Middle frontal gyrus (tissue), 1 donor: ENCODE measurements at regions not wholly inside any gene's neighbourhood (a gene's known extent, or its start where the extent isn't known, plus 50 kb on each side); places are given as distances from the start of the nearest gene placed in this dataset.

Experiments used
- DNase-seq: peaks from one replicate; pipeline ENCODE4 v3.0.0-alpha.2; 2015; ENCODE audit warnings: low spot score; ENCODE audit errors: extremely low spot score

DNA sequence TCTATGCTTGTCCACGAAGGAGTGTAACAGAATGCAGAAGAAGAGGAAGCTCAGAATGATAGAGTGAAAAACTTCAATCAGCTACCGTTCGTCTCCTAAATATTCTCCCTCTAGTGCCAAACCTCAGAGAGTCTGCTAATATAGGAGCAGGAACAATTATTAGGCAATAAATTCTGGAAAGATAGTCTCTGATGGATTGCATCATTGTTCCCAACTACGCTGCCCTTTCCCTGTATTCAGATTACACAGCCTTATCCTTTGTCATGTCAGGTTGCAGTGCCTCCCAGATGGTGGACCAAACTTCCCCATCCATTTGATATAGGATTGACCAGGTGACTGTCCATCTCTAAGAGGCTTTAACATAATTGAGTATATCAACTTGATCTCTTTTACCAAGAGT is 811.5 kb upstream of the CHAC2 start:
- no peak for DNase-seq

DNA sequence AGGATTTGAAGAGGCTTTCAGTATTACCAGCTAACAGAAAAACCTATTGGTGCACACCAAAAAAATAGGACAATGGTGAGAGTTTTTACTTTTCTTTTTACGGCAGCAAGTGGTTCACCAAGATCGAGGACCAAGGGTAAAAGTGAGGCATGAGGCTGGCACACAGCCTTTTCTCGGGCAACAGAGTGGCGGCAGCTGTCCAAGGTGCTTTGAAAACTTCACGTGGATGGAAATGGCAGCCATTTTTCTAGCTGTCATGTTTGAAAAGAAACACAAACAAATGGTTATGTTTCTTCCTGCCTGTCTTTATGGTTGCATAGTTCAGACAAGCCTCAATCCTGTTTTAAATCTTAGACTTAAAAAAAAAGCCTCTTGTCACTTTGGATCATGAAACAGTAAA is 812.5 kb upstream of the CHAC2 start:
- DNase-seq = no peak

DNA sequence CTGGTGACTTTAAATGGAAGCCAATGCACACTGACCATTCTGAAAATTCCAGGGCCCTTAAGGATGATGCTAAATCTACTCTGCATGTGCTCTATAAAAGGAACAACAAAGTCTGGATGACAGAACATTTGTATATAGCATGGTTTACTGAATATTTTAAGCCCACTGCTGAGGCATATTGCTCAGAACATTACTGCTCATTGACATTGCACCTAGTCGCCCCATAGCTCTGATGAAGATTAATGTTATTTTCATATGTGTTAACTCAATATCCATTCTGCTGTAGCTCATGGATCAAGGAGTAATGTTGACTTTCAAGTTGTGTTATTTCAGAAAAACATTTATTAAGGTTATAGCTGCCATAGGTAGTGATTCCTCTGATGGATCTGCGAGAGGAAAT is 827.5 kb upstream of the CHAC2 start:
- DNase-seq = no peak

DNA sequence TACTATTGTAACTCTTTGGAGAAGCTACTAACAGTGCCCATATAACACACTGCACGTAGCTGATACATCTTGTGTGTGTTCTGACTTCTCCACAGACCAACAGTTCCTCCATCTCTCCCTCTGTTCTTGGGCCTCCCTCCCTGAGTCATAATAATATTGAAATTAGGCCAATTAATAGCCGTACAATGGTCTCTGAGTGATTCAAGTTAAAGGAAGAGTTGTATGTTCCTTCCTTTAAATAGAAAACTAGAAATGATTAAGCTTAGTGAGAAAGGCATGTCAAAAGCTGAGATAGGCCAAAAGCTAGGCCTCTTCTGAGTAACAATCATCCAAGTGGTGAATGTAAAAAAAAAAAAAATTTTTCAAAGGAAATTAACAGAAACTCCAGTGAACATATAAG is 828.4 kb upstream of the CHAC2 start:
- DNase-seq = no peak

DNA sequence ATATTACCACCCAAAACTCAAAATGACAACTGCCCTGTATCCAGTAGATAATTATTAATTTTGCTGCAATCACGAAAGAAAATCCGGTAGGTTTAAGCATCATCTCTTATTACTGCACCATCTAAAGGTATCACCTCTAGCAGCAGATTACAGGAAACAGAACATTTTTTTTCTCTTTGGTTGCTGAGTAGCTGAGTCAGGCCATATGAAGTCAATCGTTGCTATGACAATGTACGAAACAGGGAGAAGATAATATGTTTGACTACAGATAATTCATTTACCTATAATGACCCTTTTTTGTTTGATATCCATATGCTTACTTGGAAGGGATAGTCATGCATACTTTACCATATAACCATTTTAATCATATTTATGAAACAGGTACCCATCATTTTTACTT is 831.6 kb upstream of the CHAC2 start:
- DNase-seq = no peak

DNA sequence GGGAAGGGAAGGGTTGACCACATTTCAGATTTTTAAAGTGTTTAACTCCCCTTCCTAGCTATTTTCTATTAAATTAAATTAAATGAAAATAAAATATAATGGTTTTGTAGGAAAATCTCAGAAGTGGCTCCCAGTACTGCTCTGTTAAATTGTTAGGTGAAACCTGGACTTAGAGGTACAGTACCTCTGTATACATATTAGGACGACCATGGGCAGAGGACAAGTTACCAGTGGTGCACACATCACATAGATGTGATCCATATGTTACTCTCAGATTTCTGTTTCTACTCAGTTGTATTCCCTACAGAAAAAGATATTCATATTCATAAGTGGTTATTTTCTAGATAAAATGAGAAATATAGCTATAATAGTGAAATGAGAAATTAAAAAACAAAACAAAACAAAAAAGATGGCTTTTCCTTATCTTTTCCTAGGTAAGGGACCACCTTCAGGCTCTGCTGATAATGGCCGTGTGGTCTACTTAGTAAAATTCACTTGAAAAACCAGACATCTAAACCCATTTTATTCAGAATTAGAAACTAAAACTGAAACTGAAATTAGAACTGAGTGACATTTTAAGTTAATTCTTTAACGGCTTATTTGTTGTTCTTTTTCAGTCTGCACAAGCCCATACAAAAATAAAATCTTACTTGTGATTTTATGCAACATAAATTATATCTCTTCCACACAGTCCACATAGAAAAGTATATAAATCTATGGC is 832.5 kb upstream of the CHAC2 start:
- no peak for DNase-seq

DNA sequence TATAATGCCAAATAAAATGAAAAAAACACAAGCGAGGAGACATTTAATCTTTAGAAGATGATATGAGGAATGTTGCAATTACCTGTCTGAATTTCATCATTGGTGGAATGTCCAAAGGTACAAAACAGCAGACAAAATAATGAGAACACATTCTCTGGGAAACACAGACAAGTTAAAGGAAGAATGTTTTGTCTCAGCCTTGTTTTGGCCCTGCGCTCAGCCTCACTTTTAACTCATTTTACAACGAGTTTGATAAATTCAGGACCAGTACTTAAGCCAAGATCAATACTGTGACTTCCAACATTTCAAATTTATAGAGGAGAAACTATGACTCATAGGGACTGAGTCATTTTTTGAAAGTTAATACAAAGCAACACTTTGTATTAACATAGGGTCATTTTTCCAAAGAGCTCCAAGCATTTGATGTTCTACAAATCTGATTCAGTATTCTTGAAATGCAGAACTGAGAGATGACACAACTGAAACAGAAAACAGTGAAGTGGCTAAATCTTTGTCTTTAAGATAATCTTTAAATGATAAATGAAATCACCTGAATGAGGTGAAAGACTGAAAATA is 833.2 kb upstream of the CHAC2 start:
- no peak for DNase-seq

DNA sequence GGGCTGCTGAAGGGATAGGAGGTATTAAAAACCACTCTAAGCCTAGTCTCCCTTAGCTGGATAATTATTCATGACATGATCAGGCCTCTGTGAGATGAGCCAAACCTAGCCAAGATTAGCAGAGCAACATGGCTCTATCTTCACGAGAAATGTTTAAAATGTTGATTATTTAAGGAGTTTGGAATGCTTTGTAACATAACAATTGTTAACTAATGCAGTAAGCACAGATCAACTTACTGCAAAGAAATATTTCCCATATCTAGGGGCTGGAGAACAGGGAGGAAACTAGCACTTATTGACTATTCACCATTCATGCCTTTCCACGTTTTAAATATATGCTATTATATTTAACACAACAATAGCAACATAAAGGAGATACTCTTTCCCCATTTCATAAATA is 833.7 kb upstream of the CHAC2 start:
- no peak for DNase-seq

DNA sequence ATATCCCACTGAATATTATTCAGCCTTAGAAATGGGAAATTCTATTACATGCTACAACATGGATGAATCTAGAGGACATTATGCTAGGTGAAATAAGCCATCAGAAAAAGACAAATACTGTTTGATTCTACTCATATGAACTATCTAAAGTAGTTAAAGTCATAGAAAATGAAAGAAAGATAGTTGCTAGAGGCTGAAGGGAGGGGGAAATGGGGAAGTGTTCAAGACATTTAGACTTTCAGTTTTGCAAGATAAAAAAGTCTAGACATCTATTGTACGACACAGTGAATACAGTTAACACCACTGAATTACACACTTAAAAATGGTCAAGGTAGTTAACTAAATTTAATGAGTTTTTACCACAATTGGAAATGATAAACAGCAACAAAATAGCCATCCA is 835.9 kb upstream of the CHAC2 start:
- DNase-seq = no peak

DNA sequence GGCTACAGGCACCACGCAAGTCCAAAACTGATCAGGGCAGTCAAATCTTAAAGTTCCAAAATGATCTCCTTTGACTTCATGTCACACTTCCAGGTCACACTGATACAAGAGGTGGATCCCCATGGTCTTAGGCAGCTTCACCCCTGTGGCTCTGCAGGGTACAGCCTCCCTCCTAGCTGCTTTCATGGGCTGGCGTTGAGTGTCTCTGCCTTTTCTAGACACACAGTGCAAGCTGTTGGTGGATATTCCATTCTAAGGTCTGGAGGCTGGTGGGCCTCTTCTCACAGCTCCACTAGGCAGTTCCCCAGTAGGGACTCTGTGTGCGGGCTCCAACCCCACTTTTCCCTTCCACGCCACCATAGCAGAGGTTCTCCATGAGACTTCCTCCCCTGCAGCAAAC is 838.2 kb upstream of the CHAC2 start:
- no peak for DNase-seq

DNA sequence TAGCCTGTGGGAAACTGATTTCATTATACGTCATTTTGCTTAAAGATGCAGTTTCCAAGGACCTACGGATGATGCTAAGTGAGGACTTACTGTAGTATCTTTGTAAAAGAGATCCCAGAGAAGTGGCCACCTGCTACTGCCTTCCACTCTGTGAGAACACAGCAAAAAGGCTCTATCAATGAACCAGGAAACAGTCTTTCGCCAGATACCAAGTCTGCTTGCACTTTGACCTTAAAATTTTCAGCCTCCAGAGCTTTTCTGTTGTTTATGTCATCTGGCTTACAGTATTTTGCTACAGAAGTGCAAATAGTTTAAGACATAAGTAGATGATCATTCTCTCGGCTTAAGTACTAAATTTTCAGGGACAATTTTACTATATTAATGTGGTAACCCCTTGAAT is 847.9 kb upstream of the CHAC2 start:
- DNase-seq = no peak

DNA sequence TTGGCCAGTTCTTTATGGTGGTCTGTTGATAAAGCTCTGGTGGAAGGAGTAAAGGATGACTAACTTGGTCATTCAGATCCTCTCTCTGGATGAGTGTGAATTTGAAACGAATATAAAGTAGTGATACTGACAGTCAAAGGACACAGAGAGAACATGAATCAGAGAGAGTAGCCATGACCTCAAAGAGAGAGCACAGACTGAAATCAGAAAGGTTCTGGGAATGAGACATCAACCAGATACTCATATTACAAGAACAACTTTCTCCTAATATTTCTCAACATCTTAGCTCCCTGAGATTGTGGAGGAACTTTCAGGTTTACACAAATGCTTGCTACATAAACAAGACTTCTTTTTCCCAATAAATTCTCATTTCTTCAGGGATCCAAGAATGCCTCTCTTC is 849.1 kb upstream of the CHAC2 start:
- DNase-seq = no peak

DNA sequence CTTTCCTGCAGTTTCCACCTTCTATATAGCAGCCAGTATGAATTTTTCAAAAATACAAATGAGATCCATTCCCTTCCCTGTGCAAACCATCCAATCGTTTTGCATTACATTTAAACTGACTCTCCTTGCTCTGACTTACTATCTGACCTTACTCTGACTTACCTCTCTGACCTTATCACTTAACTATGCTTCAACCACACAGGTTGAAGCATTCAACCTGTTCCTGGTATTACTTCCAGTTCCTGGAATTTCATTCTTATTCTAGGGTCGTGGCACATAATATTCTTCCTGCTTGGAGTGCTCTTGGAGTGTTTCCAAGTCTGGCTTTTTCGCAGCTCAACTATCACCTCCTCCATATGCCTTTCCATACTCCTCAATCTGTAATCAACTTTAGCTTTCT is 850.6 kb upstream of the CHAC2 start:
- DNase-seq = no peak

DNA sequence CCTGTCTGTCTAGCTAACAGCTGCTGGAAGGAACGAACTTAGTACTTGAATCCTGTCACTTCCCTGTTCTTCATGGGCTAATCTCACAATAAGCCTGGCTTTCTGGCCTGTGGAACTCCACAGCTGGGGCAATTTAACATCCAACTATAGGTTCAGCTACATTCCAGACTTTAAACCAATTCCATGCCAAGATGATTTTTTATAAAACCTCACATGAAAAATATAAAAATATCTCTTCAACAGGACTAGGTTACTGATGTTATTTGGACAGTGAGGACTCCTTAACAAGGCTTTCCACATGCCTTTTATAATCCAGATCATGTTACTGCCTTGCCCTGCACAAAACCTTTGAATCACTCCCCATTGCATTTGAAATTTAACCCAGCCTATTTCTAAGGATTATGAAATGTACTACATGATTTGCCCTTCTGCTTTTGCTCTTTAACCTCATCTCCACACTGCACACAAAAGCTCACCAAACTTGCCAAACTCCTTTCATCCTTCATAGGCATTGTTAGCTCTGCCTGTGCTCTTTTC is 863.2 kb upstream of the CHAC2 start:
- DNase-seq = no peak

DNA sequence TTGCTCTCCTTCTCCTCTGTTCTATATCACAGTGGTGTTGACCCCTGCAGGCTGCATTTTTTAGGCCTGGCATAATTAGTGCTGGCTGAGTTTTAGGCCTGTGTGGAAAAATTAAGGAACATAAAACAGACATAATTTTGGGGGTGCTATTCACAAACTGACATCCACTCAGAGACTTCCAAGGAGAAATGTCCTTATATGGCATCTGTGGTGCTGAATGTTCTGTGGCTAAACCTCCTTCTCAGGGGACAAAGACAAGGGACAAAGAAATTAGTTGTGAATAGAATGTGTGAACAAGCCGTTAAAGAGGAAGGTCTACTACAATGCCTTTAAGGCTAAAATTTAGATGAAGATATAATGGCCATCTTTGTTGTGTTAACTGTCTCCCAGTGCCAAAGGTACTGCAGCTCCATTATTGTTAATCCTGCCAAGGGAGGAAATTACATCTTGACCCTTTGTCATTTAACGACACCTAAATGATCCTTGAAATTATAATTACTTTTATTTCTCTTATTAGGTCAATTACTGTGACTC is 870.0 kb upstream of the CHAC2 start:
- DNase-seq = no peak

DNA sequence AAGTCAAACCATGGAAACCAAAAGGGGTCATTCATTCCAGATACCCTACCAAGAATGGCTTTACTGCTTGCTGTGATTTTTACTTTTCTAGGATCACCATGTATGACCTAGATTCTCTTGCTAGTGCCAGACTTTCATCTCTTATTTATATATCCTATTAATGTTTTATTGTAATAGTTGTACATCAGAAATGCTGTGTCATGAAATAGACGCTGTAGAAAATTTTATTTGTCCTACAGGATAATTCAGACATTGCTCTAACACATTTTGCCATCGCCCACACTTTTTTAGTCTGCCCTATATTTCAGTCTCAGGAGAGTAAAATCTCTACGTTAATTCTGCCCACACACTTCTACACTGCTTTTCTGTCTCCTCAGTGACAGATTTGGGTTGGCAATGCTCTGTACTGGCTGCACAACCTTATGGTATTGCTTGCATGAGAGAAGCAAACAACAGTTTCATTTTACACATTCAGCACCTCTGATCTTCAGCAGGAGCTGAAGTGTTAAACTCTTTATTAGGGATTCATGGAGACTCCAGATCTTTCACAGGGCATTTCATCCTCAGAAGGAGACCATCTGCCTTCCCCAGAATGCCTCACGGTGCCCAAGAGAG is 871.8 kb upstream of the CHAC2 start:
- DNase-seq = peak; percentile 33

DNA sequence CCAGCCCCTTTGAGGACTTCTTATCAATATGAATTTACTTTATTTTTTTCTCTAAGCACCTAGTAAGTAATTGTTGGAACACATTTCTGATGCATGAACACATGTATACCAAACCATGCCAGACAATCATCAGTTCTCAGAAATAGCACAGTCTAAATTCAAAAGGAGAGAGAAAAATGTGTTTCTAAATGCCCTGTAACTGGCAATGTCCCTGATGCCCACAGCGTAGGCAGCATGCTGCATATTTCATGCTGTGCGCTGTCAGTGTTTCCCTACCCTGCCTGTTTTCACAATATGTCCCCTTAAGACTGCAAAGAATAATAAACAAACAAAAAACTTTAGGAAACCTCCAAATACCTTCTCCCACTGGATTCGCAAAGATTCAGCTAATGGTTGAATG is 881.0 kb upstream of the CHAC2 start:
- no peak for DNase-seq

DNA sequence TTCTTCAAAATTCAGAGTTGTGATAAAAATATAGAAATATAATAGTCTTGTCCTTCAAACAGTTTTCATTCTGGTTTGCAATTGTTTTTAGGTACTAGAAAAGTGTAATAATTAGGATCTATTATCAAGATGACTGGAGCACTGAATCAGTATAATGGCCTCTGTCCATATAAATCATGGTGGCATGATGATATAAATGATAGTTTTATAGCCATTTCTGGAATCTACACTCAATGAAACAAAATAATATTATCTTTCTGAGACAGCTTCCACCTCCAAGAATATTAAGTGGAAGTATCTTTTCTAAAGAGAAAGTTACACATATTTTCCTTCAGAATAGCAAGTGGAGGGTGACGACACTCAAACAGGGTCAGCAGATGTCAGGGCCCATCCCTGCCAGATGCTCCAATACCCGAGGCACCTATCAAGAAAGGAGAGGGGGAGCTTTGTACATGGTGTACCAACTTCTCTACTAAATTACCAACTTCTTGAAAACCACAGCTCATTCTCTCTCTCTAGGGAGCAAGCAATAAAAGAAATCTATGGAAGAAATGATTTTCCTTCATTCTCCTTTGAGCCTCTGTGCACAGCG is 882.7 kb upstream of the CHAC2 start:
- DNase-seq = no peak

DNA sequence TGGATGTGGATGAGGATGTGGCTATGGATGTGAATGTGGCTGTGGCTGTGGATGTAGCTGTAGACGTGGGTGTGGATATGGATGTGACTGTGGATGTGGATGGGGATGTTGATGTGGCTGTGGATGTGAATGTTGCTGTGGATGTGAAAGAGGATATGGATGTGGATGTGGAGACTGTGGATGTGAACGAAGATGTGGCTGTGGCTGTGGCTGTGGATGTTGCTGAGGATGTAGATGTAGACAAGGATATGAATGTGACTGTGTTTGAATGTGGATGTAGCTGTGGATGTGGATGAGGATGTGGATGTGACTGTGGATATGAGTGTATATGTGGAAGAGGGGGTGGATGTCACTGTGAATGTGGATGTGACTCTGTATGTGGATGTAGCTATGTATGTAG is 884.6 kb upstream of the CHAC2 start:
- no peak for DNase-seq

DNA sequence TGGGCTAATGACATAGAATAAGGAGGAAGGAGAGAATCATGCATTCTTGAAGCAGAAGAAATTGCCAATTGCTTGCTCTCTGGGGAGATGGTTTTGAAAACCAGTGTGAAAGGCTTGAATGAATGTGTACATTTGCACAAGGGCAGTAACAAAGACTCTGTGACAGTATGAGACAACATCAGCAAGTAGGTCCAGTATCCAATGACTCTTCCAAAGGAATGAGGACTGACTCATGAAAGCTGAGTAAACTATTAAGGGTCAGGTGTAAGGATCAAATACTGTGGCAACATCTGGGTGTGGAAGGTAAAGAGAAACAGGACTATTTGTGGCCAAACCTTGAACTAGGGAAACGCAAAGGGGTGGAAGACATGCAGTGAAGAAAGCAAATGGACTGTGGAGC is 886.0 kb upstream of the CHAC2 start:
- no peak for DNase-seq

DNA sequence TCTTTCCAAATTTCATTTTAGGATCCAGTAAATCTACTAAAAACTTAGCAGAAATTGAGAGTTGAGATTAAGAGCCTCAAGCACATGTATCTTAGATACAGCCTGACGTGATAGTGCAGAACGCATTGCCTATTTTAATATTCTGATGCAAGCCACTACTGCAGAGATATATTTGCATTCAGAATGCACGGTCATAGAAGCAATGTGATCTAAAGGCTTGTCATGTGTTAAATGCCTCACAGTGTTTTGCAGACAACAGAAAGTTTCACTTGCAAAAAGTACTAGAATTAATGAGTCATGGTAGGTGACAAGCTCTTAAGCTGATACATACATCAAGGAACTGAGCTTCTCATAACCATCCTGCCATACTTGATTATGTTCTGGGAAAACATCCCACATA is 886.7 kb upstream of the CHAC2 start:
- DNase-seq = no peak

DNA sequence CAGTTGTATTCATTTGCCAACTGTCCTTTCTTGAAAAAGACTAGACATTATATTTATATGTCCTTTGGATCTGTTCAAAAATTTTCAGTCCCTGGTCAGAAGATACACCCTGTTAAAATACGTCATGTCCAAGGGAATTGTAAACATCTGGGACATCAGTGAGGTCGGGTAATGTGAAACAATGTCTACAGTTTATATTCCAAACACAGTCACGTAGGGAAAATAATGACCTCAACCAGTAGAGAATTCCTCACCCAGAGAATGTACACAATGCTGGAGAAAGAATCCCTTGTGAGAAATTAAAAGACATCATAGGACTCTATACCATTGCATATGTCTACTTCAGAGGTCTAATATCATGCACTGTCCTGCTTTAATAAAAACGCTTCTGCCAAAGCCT is 888.0 kb upstream of the CHAC2 start:
- no peak for DNase-seq
